Muscle layer of duodenum (tissue), 2 donors: ENCODE measurements at regions not wholly inside any gene's neighbourhood (a gene's known extent, or its start where the extent isn't known, plus 50 kb on each side); places are given as distances from the start of the nearest gene placed in this dataset.

Experiments
- H3K27ac ChIP-seq: one replicate; pipeline ENCODE4 v1.7.0; 2013; ENCODE audit warnings: mild to moderate bottlenecking, low read length
- H3K27me3 ChIP-seq: one replicate; pipeline ENCODE4 v1.7.0; 2013; ENCODE audit warnings: low read depth, mild to moderate bottlenecking, control low read depth, low read length
- H3K36me3 ChIP-seq, 2 donors: one replicate each; pipeline ENCODE4 v1.7.0; 2013; ENCODE audit warnings: low read length in 2 of 2, control low read depth in 1 of 2, mild to moderate bottlenecking in 1 of 2; ENCODE audit not compliant: insufficient read depth in 2 of 2, control insufficient read depth in 1 of 2
- H3K4me1 ChIP-seq, 2 donors: one replicate each; pipeline ENCODE4 v1.7.0; 2013; ENCODE audit warnings: low read length in 2 of 2, mild to moderate bottlenecking in 2 of 2, control low read depth in 1 of 2, moderate library complexity in 1 of 2; ENCODE audit not compliant: insufficient read depth in 2 of 2, control insufficient read depth in 1 of 2
- H3K4me3 ChIP-seq, 2 donors: one replicate each; pipeline ENCODE4 v1.7.0; 2013; ENCODE audit warnings: low read length in 2 of 2, low read depth in 1 of 2, mild to moderate bottlenecking in 1 of 2
- H3K9me3 ChIP-seq, 2 donors: one replicate each; pipeline ENCODE4 v1.7.0; 2013; ENCODE audit warnings: low read length in 2 of 2, control low read depth in 1 of 2, mild to moderate bottlenecking in 1 of 2; ENCODE audit not compliant: control insufficient read depth in 1 of 2
- donor health status: healthy.

- H3K27ac ChIP-seq: no peak overlapping the region
- H3K27me3 ChIP-seq: no peaks in the 10 kb centered on the region
- no peaks in the 10 kb centered on the region for H3K36me3 ChIP-seq
- no peak overlapping the region for H3K4me3 ChIP-seq
- peaks cover 0 to under 1% of the 10 kb centered on the region in 2 donors for H3K4me1 ChIP-seq
- no peaks in the 10 kb centered on the region for H3K9me3 ChIP-seq
Observed at GRCh38 chr9:16230731-16231130, 639.7 kb downstream of the BNC2 start.

GRCh38 chr9:16236311-16236710, 634.2 kb downstream of the BNC2 start:
- Histone ChIP-seq H3K9me3 (no peaks in the 10 kb centered on the region), H3K36me3 (no peaks in the 10 kb centered on the region), H3K27ac (peak overlapping the region; percentile 48), H3K27me3 (no peaks in the 10 kb centered on the region), H3K4me3 (no peak overlapping the region), H3K4me1 (peaks cover 0 to 4% of the 10 kb centered on the region in 2 donors)

- Histone ChIP-seq H3K27me3 (no peaks in the 10 kb centered on the region), H3K36me3 (no peaks in the 10 kb centered on the region), H3K4me3 (no peak overlapping the region), H3K4me1 (peaks cover 0 to 4% of the 10 kb centered on the region in 2 donors), H3K9me3 (no peaks in the 10 kb centered on the region), H3K27ac (peak overlapping the region; percentile 48)
Observed at GRCh38 chr9:16236882-16237281, 633.6 kb downstream of the BNC2 start.

GRCh38 chr9:16238623-16239138, 631.8 kb downstream of the BNC2 start:
- no peak overlapping the region for H3K27ac ChIP-seq
- peaks cover 0 to 4% of the 10 kb centered on the region in 2 donors for H3K4me1 ChIP-seq
- no peaks in the 10 kb centered on the region for H3K36me3 ChIP-seq
- H3K4me3 ChIP-seq: no peak overlapping the region
- H3K9me3 ChIP-seq: no peaks in the 10 kb centered on the region
- H3K27me3 ChIP-seq: no peaks in the 10 kb centered on the region

GRCh38 chr9:16241231-16241630, 629.2 kb downstream of the BNC2 start:
- no peaks in the 10 kb centered on the region for H3K27me3 ChIP-seq
- no peak overlapping the region for H3K27ac ChIP-seq

GRCh38 chr9:16243798-16244197, 626.7 kb downstream of the BNC2 start:
- H3K27me3 ChIP-seq: no peaks in the 10 kb centered on the region
- no peak overlapping the region for H3K4me3 ChIP-seq
- H3K9me3 ChIP-seq: no peaks in the 10 kb centered on the region
- no peaks in the 10 kb centered on the region for H3K36me3 ChIP-seq
- H3K4me1 ChIP-seq: peaks cover 0 to 3% of the 10 kb centered on the region in 2 donors
- no peak overlapping the region for H3K27ac ChIP-seq

More at GRCh38 chr9:16241231-16241630, 629.2 kb downstream of the BNC2 start:
- peaks cover 0 to 2% of the 10 kb centered on the region in 2 donors for H3K4me1 ChIP-seq
- no peak overlapping the region for H3K4me3 ChIP-seq
- H3K36me3 ChIP-seq: no peaks in the 10 kb centered on the region
- H3K9me3 ChIP-seq: no peaks in the 10 kb centered on the region

- no peaks in the 10 kb centered on the region for H3K27me3 ChIP-seq
- H3K9me3 ChIP-seq: no peaks in the 10 kb centered on the region
- H3K27ac ChIP-seq: no peak overlapping the region
- H3K4me3 ChIP-seq: no peak overlapping the region
- H3K36me3 ChIP-seq: no peaks in the 10 kb centered on the region
- peaks cover 0 to 3% of the 10 kb centered on the region in 2 donors for H3K4me1 ChIP-seq
Observed at GRCh38 chr9:16245756-16246440, 624.6 kb downstream of the BNC2 start.

- H3K4me3 ChIP-seq: no peak overlapping the region
- no peaks in the 10 kb centered on the region for H3K36me3 ChIP-seq
- H3K4me1 ChIP-seq: peaks cover 0 to 3% of the 10 kb centered on the region in 2 donors
- no peaks in the 10 kb centered on the region for H3K9me3 ChIP-seq
- H3K27me3 ChIP-seq: no peaks in the 10 kb centered on the region
- H3K27ac ChIP-seq: no peak overlapping the region
Observed at GRCh38 chr9:16246785-16247184, 623.7 kb downstream of the BNC2 start.

- Histone ChIP-seq H3K4me3 (no peak overlapping the region), H3K27ac (no peak overlapping the region), H3K36me3 (no peaks in the 10 kb centered on the region), H3K27me3 (no peaks in the 10 kb centered on the region), H3K4me1 (peaks cover 0 to 3% of the 10 kb centered on the region in 2 donors), H3K9me3 (no peaks in the 10 kb centered on the region)
Observed at GRCh38 chr9:16247188-16247875, 623.1 kb downstream of the BNC2 start.

GRCh38 chr9:16248822-16249221, 621.6 kb downstream of the BNC2 start:
- Histone ChIP-seq H3K36me3 (no peaks in the 10 kb centered on the region), H3K27me3 (no peaks in the 10 kb centered on the region), H3K27ac (no peak overlapping the region), H3K4me1 (peaks cover 0 to 3% of the 10 kb centered on the region in 2 donors), H3K9me3 (no peaks in the 10 kb centered on the region), H3K4me3 (no peak overlapping the region)

GRCh38 chr9:16252616-16253015, 617.9 kb downstream of the BNC2 start:
- no peaks in the 10 kb centered on the region for H3K4me1 ChIP-seq
- no peak overlapping the region for H3K4me3 ChIP-seq
- no peak overlapping the region for H3K27ac ChIP-seq
- no peaks in the 10 kb centered on the region for H3K27me3 ChIP-seq
- no peaks in the 10 kb centered on the region for H3K9me3 ChIP-seq
- no peaks in the 10 kb centered on the region for H3K36me3 ChIP-seq
